BLaER1 treated with 17β-estradiol and CSF1 and Interleukin-3, amounts not matched to agents 10 nM and 100 nM (cell line): ENCODE measurements at regions not wholly inside any gene's neighbourhood (a gene's known extent, or its start where the extent isn't known, plus 50 kb on each side); places are given as distances from the start of the nearest gene placed in this dataset.

Source experiments
- H3K27ac ChIP-seq, 11 experiments: shearing (Covaris generic); formaldehyde crosslinking; 2 replicates each; pipeline ENCODE4 v1.8.1; 2022
- H3K27me3 ChIP-seq, 11 experiments: shearing (Covaris generic); formaldehyde crosslinking; 2 replicates each; pipeline ENCODE4 v1.8.1; 2022
- H3K36me3 ChIP-seq, 11 experiments: shearing (Covaris generic); formaldehyde crosslinking; 2 replicates each; pipeline ENCODE4 v1.8.1; 2022
- H3K4me1 ChIP-seq, 10 experiments: shearing (Covaris generic); formaldehyde crosslinking; 2 replicates each; pipeline ENCODE4 v1.8.1; 2022
- H3K4me2 ChIP-seq, 11 experiments: shearing (Covaris generic); formaldehyde crosslinking; 2 replicates each; pipeline ENCODE4 v1.8.1; 2022
- H3K4me3 ChIP-seq, 10 experiments: shearing (Covaris generic); formaldehyde crosslinking; 2 replicates each; pipeline ENCODE4 v1.8.1; 2022
- H3K9ac ChIP-seq, 11 experiments: shearing (Covaris generic); formaldehyde crosslinking; 2 replicates each; pipeline ENCODE4 v1.8.1; 2022
- H3K9me3 ChIP-seq, 11 experiments: shearing (Covaris generic); formaldehyde crosslinking; replicated peaks in 1 of 11; 2 replicates each; pipeline ENCODE4 v1.8.1; 2022
- H4K20me1 ChIP-seq, 11 experiments: shearing (Covaris generic); formaldehyde crosslinking; 2 replicates each; pipeline ENCODE4 v1.8.1; 2022
- Cebpa-rat ChIP-seq, 11 experiments: shearing (Covaris generic); IDR thresholded peaks; 2 replicates each; pipeline ENCODE4 v1.8.1; 2022

DNA sequence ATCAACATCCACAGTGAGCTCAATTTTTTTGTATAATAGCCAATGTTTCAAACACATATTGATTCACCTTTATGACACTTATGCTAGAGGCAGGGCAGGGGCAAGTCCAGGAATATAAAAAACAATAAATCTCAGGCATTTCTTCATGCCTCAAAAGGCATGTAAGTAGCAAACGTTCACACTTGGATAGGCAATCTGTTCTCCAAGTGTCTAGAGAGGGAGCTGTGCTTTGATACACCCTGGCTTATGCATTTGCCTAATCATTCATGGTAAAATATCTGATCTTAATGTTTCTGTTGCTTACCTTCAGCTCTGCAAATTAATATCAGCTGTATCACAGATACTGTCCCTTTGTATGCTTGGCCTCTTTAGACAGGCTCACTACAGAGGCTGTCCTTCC, 464.5 kb upstream of the SETBP1 start:
- no peaks in the 10 kb centered on the region for H3K27me3 ChIP-seq
- no peak overlapping the region for H3K4me2 ChIP-seq
- no peak overlapping the region for H3K27ac ChIP-seq
- no peak overlapping the region for H3K9ac ChIP-seq
- no peak for TF ChIP-seq Cebpa-rat (IDR thresholded peaks at IDR 0.05)
- no peaks in the 10 kb centered on the region for H3K36me3 ChIP-seq
- H3K4me3 ChIP-seq, result no peak overlapping the region
- H3K9me3 ChIP-seq, result no peaks in the 10 kb centered on the region
- no peaks in the 10 kb centered on the region for H4K20me1 ChIP-seq
- peaks cover 0 to 6% (median 0%) of the 10 kb centered on the region in 10 experiments; a peak in 1 of 20 replicates for H3K4me1 ChIP-seq

DNA sequence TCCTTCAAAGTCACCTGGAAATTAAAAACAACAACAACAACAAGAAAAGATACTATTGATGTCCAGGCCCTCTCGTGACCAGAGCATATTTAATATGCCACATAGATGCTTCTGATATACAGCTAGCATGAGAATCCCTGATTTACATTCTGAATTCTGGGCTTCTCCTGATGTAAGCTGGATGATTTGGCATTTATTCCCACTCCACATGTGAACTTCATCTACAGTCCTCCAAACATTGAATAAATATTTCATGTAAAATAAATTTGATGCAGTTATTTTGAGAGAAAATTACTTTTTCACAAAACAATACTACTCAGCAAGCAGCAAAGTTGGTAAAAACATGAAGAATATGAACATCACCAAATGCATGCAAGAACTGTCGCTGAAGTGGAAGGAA, 453.2 kb upstream of the SETBP1 start:
- Histone ChIP-seq H3K4me2 (no peak overlapping the region), H3K4me3 (no peak overlapping the region), H3K36me3 (no peaks in the 10 kb centered on the region), H4K20me1 (no peaks in the 10 kb centered on the region), H3K9ac (no peak overlapping the region), H3K9me3 (no peaks in the 10 kb centered on the region), H3K27me3 (no peaks in the 10 kb centered on the region), H3K27ac (no peak overlapping the region), H3K4me1 (no peaks in the 10 kb centered on the region)
- TF ChIP-seq Cebpa-rat (IDR thresholded peaks at IDR 0.05), result no peak

DNA sequence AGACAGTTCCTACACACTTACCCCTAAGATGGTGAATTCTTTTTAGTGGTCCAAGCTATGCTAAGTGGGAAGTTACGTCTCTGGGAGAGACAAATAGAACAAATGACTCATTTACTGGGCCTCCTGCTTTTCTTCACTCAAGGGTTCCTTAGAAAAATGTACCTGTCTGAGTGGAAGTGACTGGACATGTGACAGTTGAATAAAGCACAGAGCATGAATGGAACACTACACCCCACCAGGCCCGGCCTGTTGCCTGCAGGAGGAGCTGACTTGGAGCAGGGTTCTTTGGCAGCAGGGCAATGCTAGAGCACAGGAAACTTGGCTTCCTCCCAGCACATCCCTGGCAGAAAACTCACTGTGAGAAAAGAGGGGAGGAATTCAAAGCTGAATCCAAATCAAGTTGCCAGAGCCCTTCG, 451.0 kb upstream of the SETBP1 start:
- no peak overlapping the region for H3K4me3 ChIP-seq
- no peak for TF ChIP-seq Cebpa-rat (IDR thresholded peaks at IDR 0.05)
- no peaks in the 10 kb centered on the region for H3K27me3 ChIP-seq
- no peaks in the 10 kb centered on the region for H3K9me3 ChIP-seq
- H3K4me2 ChIP-seq, result no peak overlapping the region
- H3K4me1 ChIP-seq, result peaks cover 0 to 9% (median 0%) of the 10 kb centered on the region in 10 experiments; a peak in 3 of 20 replicates
- no peaks in the 10 kb centered on the region for H4K20me1 ChIP-seq
- no peak overlapping the region for H3K27ac ChIP-seq
- no peaks in the 10 kb centered on the region for H3K36me3 ChIP-seq
- H3K9ac ChIP-seq, result no peak overlapping the region

DNA sequence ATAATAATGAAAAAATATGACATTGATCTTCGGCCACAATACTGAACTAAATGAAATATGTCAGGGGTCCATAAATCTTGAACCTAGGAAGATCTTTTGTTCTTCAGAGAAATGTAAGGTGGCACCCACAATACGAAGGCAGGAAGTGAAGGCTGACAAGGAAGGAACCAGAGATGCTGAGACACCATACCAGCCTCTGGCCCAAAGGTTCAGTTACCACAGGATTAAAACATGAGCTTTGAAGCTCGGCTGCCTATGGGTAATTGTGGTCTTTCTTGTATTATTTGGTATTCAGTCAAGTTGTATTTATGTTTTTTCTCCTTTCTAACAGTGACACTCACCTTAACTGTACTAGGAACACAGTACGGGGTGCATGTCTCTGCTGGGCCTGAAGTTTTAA, 448.8 kb upstream of the SETBP1 start:
- no peaks in the 10 kb centered on the region for H3K9me3 ChIP-seq
- H3K4me3 ChIP-seq, result no peak overlapping the region
- H3K9ac ChIP-seq, result no peak overlapping the region
- no peak for TF ChIP-seq Cebpa-rat (IDR thresholded peaks at IDR 0.05)
- H3K27me3 ChIP-seq, result no peaks in the 10 kb centered on the region
- H3K4me2 ChIP-seq, result no peak overlapping the region
- no peak overlapping the region for H3K27ac ChIP-seq
- peaks cover 0 to 9% (median 0%) of the 10 kb centered on the region in 10 experiments; a peak in 3 of 20 replicates for H3K4me1 ChIP-seq
- H4K20me1 ChIP-seq, result no peaks in the 10 kb centered on the region
- no peaks in the 10 kb centered on the region for H3K36me3 ChIP-seq

DNA sequence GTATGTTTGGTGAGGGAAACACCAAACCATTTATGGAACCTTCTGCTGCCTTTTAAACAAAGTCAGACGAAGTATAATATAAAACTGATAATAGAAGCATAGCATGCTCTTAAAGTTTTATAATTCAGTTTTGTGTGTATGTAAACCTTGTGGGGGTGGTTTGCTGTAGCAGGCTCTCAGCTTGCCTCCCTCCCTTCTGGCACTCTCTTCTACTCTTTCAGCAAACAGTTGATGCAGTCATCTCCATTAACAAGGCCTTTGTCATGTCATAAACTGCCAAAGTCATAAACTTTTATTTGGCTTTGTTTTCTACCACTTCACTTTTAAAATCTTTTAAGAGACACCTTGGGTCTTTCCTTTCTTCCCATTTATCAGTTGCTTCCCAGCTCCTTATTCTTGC, 448.2 kb upstream of the SETBP1 start:
- no peaks in the 10 kb centered on the region for H3K36me3 ChIP-seq
- no peak overlapping the region for H3K27ac ChIP-seq
- H3K27me3 ChIP-seq, result no peaks in the 10 kb centered on the region
- TF ChIP-seq Cebpa-rat (IDR thresholded peaks at IDR 0.05), result no peak
- peaks cover 0 to 9% (median 0%) of the 10 kb centered on the region in 10 experiments; a peak in 3 of 20 replicates for H3K4me1 ChIP-seq
- no peaks in the 10 kb centered on the region for H4K20me1 ChIP-seq
- no peak overlapping the region for H3K9ac ChIP-seq
- no peak overlapping the region for H3K4me3 ChIP-seq
- H3K4me2 ChIP-seq, result no peak overlapping the region
- no peaks in the 10 kb centered on the region for H3K9me3 ChIP-seq

DNA sequence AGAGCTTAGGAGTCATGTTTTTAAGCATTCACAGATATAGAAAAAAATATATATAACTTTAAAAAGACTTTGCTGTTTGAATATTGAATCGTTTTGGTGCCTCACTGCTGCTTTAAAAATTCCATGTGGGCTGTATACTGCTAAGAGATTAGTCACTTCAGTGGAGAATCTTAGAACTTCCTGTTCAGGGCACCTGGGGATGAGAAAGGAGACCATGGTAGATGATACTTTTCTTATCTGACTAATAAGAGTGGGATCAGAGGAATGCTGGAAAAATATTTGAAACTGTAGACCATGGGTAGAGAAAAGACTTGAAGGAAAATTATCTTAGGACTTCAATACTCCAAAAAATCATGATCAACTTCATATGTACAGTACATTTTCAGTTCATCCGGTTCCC, 442.2 kb upstream of the SETBP1 start:
- Histone ChIP-seq H4K20me1 (no peaks in the 10 kb centered on the region), H3K27me3 (no peaks in the 10 kb centered on the region), H3K9ac (no peak overlapping the region), H3K9me3 (no peaks in the 10 kb centered on the region), H3K4me1 (peaks cover 0 to 7% (median 0%) of the 10 kb centered on the region in 10 experiments; a peak in 3 of 20 replicates), H3K4me2 (no peak overlapping the region), H3K4me3 (no peak overlapping the region), H3K27ac (no peak overlapping the region), H3K36me3 (no peaks in the 10 kb centered on the region)
- no peak for TF ChIP-seq Cebpa-rat (IDR thresholded peaks at IDR 0.05)

DNA sequence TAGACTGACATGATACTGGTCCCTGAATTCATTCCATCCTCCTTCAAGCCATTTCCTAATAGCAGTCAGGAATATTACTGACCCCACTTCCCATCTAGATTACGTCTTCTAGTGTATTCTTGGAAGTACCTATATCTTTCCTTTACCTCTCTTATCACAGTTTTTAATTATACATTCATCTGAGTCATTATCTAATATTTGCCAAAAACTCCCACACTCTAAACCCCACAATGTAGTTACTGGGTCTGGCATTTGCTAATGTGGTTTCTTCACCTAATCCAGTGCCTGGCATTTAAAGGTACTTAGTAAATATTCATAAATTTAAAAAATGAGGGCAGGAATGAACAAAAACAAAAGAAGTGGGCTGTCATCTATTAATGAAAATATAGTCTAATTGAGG, 441.8 kb upstream of the SETBP1 start:
- Histone ChIP-seq H4K20me1 (no peaks in the 10 kb centered on the region), H3K36me3 (no peaks in the 10 kb centered on the region), H3K27ac (no peak overlapping the region), H3K27me3 (no peaks in the 10 kb centered on the region), H3K9ac (no peak overlapping the region), H3K9me3 (no peaks in the 10 kb centered on the region), H3K4me2 (no peak overlapping the region), H3K4me1 (peaks cover 0 to 2% (median 0%) of the 10 kb centered on the region in 10 experiments; a peak in 3 of 20 replicates), H3K4me3 (no peak overlapping the region)
- no peak for TF ChIP-seq Cebpa-rat (IDR thresholded peaks at IDR 0.05)

DNA sequence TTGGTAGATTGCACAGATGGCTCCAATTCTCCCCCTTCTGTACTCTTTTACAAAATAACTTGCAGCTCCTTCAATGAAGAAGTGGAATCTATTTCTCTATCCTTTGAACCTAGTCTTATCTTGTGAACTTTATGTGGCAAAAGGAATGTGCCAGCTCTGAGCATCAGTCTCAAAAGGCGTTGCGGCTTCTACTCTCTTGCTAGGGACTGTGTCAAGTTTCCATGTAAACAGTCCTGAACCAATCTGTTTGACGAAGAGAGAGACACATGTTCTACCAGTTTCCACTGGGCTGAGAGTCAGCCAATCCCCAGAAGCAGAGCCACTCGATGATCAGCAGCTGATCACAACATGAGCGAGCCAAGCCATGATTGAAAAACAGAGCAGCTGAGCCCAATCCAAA, 439.7 kb upstream of the SETBP1 start:
- Histone ChIP-seq H3K4me3 (no peak overlapping the region), H4K20me1 (no peaks in the 10 kb centered on the region), H3K4me2 (no peak overlapping the region), H3K36me3 (no peaks in the 10 kb centered on the region), H3K9ac (no peak overlapping the region), H3K27ac (no peak overlapping the region), H3K4me1 (no peaks in the 10 kb centered on the region), H3K9me3 (no peaks in the 10 kb centered on the region), H3K27me3 (no peaks in the 10 kb centered on the region)
- no peak for TF ChIP-seq Cebpa-rat (IDR thresholded peaks at IDR 0.05)

DNA sequence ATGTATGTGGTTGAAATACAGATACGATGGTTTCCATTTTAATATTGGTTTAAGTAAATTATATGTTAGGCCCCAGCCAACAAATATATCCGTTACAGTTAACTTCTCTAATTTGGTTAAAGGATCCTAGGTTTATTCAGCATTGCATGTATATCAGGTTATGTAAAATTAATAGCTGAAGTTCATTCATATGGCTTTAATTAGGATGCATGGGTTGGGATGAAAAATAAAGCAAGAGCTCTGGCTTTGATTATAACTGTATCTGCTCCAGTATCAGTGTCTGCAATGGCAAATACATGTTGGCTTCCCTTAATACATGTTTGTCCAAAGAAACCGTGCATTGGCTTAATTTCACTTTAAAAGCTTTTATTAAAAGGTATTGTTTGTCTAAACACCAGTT, 435.7 kb upstream of the SETBP1 start:
- TF ChIP-seq Cebpa-rat (IDR thresholded peaks at IDR 0.05), result no peak
- no peak overlapping the region for H3K4me3 ChIP-seq
- H3K9ac ChIP-seq, result no peak overlapping the region
- no peaks in the 10 kb centered on the region for H3K4me1 ChIP-seq
- no peaks in the 10 kb centered on the region for H3K9me3 ChIP-seq
- H4K20me1 ChIP-seq, result no peaks in the 10 kb centered on the region
- no peak overlapping the region for H3K4me2 ChIP-seq
- H3K27ac ChIP-seq, result no peak overlapping the region
- H3K36me3 ChIP-seq, result no peaks in the 10 kb centered on the region
- H3K27me3 ChIP-seq, result no peaks in the 10 kb centered on the region

DNA sequence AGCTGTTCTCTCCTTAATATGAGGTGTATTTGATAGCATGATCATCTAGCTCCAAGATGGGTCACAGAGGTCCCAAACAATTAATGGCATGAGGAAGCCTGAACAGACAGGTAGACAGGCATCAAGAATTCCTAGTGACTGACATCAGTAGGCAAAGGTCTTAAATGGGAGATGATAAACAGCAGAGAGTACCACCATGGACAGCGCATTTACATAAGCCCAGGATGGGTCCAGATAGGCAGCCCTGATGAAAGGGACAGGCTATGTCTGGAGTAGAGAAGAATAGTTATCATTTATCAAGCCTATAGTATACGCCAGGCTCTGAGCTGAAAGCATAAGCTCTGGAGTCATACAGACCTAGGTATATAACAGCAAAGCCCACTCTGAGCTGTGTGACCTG, 434.7 kb upstream of the SETBP1 start:
- H3K4me3 ChIP-seq, result no peak overlapping the region
- H3K27me3 ChIP-seq, result no peaks in the 10 kb centered on the region
- no peak overlapping the region for H3K27ac ChIP-seq
- no peaks in the 10 kb centered on the region for H3K36me3 ChIP-seq
- no peak overlapping the region for H3K9ac ChIP-seq
- H4K20me1 ChIP-seq, result no peaks in the 10 kb centered on the region
- peaks cover 0 to 6% (median 0%) of the 10 kb centered on the region in 11 experiments; a peak in 5 of 22 replicates for H3K9me3 ChIP-seq
- no peak overlapping the region for H3K4me2 ChIP-seq
- no peak for TF ChIP-seq Cebpa-rat (IDR thresholded peaks at IDR 0.05)
- no peaks in the 10 kb centered on the region for H3K4me1 ChIP-seq
